G401 (cell line): ENCODE measurements at regions not wholly inside any gene's neighbourhood (a gene's known extent, or its start where the extent isn't known, plus 50 kb on each side); places are given as distances from the start of the nearest gene placed in this dataset.
A peak's percentile ranks its signal among the peaks of the same experiment; 100 is the strongest.

Experiments used
- DNase-seq: peaks from one replicate; pipeline ENCODE4 v3.0.0-alpha.2; 2015; ENCODE audit warnings: low spot score
- in situ Hi-C: cut with HindIII; loops from 2 replicates; pipeline ENCODE4 v1.10.0; 2016; ENCODE audit warnings: low sequenced_read_pairs, mixed read lengths

DNA sequence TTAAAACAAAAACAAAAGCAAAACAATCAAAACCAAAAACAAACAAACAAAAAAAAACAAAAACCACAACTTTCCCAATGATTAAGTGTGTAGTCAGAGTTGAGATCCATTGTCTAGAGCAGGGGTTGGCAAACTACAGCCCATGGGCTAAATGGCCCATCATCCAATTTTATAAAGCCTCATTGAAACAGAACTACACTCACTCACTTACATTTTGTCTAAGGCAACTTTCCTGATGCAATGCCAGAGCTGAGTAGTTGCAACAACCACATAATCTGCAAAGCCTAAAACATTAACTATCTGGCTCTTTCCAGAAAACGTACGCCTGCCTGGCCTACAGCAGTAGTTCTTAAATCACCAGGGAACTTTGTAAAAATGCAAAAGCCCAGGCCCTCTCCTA, 124.1 kb downstream of the SOX9 start:
- in situ Hi-C loops, result no loop called here
- DNase-seq, result no peak

DNA sequence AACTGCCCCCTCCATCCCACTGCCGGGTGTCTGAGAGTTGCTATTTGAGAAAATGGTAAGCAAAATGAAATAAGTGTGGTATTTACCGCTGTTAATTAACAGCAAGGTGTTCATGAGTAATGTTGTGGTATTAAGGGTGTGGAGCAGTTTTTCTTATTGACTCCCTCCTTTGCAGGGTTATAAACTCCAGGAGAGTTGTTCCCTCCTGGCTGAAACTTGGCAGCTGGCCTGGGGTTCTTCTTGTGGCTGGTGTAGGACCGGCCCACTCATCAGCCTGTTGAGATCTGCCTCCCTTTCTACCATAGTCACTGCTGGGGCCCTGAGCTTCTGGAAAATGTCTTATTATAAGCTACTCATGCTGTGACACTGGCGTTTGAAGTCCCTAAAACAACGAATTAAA, 128.6 kb downstream of the SOX9 start:
- in situ Hi-C loops, result no loop called here
- DNase-seq, result no peak

DNA sequence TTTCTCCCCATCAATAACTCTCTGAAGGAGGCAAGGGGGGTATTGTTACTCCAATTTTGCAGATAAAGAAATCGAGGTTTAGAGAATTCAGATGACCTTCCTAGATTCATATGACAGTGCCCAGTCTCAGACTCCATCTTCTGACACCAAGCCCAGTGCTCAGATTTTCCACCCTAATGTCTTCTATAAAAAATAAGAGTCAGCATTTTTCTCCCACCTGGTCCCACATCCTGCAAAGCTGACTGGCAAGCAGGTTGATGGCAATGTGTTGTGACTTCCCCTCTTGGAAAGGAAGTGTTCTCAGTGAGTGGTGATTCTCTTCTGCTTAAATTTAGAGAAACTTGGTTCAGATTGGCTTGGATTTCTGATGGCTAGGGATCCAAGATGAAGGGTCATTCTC, 129.4 kb downstream of the SOX9 start:
- no peak for DNase-seq
- in situ Hi-C loops, result no loop called here

DNA sequence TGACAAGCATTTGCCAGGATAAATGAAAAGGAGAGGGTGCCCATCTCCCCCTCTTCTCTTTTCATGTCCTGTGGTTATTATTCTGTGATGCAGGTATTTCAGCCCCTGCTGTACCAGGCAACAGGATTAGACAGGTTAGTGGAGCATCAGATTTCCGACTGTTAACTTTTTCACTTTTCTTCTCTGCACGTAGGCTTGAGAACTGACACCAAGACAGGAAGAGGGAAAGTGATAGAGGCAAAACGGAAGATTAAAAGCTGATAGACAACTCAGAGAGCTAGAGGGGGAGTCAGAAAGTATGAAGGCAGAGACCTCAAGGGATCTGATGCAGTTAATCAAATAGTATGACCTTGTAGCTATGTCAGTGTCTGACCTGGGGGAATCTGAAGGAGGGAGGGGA, 132.8 kb downstream of the SOX9 start:
- in situ Hi-C loops, result no loop called here
- DNase-seq, result no peak

DNA sequence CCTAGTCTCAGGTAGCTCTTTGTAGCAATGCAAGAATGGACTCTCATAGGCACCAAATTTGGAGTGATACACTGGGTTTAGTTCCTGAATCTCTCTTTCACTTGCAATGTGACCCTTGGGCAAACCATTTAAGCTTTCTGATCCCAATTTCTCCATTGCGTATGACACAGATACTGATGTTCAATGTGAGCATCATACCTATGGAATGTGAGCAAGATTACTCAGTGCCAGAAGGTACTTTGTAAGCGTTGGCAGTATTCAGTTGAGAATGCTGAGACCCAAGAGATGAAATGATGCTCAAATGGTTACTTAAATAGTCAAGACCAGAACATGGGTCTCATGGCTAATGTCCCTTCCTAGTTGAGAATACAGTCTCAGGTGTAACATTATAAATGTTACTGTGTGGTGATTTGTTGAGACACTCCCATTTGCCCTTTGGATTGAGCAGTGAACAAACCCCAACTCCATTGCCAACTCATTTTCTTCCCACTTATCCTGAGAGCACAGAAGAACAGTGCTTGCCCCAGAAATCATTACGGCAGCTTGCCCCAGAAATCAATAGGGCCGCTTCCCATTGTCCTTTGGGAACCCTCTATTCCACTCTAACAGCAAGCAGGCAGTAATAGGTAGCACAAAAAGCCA, 134.1 kb downstream of the SOX9 start:
- in situ Hi-C loops, result no loop called here
- no peak for DNase-seq

DNA sequence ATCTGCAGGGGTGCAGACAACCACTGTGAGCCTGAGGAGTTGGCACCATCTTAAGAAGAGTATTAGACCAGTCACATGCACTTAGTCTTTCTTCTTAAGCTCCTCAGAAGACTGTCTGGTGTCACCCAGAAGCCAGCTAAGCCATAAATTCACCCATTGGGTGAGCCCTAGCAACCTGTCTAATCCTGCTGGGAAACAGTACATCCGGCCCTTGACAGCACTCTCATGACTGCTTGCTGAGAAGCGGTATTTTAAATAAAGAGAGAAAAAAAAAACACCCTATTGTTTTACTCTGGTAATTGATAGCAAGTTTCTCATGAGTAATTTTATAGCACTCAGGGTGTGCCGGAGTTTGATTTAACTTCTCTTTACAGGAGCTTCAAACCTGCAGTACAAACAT, 134.7 kb downstream of the SOX9 start:
- DNase-seq, result no peak
- in situ Hi-C loops, result no loop called here

DNA sequence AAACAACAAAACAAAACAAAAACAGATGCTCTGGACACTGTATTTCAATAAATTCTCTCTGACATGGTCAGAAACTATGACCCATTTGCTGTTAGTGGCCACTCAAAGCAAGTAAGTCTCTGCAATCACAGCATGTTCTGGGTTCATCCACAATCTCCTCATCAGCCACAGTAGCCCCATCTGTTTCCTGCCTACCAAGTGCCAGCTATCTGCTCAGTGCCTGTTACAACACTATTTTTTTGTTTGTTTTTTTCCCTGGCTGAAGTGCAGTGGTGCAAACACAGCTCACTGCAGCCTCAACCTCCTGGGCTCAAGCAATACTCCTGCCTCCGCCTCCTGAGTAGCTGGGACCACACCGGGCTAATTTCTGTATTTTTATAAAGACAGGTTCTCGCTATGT, 137.9 kb downstream of the SOX9 start:
- in situ Hi-C loops, result no loop called here
- peak; percentile 73 for DNase-seq

DNA sequence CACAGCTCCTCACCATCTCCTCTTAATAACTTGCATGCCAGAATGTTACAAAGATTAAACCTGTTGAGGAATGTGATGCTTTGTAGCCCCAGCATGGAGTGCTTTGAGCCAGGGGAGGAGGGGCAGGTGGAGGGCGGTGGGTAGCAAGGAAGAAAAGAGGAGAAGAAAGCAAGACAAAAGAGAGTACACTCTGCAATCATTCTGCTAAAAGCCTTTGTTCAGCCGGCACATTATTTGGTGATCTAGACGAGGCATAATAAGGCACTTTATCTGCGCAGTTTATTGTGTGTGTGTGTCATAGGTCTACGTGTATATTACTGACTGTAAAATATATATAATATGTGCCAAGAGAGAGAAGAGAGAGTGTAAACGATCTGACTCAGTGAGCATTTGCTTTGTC, 139.1 kb downstream of the SOX9 start:
- in situ Hi-C loops, result no loop called here

DNA sequence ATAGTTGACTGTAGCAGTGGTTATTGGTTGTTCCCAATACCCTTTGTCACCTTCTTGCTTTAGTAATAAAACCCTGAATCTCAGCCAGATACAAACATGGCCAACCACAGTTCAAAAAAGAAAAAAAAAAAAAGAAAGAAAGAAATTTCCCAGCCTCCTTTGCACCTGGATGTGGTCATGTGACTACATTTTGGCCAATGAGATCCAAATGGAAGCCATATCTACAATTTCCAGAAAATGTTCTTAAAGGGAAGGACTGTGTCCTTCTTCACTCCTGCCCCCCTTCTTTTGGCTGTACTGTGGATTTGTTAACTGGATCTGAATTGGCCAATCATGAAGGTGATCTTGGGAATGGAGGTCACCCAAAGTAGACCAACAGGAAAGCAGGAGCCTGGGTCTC, 141.9 kb downstream of the SOX9 start:
- in situ Hi-C loops, result no loop called here
- DNase-seq, result no peak

More for the DNA sequence above, 139.1 kb downstream of the SOX9 start:
- no peak for DNase-seq

DNA sequence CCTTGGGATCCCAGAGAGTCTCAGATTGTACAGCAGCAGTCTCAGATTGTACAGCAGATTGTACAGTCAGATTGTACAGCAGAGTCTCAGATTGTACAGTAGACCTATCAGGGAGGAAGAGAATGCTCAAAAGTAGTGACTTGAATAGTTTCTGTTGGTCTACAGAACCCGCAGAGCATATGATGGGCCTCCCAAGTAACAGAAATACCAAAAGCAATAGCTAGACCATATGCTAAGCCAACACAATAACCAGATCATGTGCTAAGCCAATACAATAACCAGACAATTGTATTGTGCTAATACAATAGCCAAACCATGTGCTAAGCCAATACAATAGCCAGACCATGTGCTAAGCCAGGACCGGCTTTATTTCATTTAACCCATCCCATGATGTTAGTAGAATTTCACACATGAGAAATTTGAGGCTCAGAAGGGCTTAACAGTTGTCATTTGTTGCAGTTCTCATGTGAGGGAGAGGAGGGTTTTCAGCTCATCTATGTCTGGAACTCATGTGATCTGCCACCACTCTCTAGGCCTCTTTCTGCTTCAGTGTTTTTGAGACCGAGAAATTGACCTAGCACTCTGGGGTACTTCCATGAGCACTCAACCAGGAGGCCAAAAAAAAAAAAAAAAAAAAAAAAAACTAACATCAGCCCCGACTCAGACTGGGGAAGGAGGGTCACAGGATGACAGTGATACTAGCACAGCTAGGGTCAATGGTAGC, 144.0 kb downstream of the SOX9 start:
- no peak for DNase-seq
- in situ Hi-C loops, result no loop called here

DNA sequence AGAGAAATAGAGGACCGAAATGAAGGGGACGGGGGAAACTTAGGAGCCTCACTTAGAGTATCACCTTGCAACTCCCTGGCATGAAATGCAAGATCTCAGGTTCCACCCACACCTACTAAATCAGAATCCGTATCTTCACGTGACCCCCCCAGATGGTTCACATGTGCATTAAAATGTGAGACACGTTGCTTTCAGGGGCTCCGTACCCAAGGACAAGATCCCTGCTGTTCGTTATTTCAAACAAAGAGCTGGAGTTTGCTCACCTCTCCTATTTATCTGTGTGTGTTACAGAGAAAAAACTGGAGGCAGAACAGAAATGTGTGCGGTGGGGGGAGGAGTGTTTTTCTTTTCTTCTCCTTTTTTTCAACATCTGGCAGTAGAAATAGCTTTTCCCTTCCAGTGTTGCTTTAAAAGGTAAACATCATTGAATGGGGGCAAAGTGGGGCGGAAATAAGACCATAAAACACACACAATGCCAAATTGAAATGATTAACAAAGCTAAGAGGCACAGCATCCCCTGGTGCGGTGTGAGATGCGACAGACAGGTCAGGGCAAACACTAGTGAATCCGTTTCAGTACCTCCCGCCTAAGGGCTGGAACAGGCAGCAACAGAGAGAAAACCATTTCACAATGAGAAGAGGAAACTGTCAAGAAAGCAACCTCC, 145.4 kb downstream of the SOX9 start:
- in situ Hi-C loops, result no loop called here
- no peak for DNase-seq

DNA sequence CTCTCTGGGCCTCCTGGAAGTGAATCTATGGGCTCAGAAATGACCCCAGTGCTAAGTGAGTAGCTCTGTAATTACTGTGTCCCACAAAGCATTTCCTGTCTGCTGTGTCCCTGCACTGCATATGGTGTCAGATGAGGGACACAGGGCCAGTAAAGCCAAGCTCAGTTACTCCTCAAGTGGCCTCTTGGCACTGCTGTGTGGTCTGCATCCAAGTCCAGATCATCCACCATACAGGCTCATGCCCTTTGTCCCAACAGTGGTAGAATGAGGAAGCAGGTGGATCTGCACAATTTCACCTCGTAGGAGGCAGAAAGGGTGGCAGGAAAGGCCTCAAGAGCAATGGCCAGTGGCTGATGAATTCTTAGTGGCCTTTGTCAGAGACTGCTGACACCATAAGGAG, 146.8 kb downstream of the SOX9 start:
- in situ Hi-C loops, result no loop called here
- no peak for DNase-seq

DNA sequence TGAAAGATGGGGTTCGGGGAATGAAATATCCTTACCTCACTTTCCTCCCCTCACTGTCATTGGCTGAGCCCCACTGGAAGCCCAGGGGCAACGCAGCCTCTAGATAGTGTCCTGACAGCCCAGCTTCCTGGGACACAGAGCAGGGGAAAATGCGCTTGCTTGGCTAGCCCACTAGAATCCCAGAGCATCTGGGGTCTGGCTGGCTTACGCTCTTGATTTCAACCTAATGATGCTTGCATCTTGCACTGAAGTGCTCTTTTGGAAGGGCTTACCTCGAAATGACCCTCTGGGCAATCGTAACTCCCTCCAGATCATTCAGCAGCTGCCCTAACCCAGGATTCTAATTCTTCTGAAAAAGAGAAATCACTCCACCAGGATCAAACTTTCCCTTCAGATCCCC, 147.6 kb downstream of the SOX9 start:
- in situ Hi-C loops, result no loop called here
- no peak for DNase-seq

DNA sequence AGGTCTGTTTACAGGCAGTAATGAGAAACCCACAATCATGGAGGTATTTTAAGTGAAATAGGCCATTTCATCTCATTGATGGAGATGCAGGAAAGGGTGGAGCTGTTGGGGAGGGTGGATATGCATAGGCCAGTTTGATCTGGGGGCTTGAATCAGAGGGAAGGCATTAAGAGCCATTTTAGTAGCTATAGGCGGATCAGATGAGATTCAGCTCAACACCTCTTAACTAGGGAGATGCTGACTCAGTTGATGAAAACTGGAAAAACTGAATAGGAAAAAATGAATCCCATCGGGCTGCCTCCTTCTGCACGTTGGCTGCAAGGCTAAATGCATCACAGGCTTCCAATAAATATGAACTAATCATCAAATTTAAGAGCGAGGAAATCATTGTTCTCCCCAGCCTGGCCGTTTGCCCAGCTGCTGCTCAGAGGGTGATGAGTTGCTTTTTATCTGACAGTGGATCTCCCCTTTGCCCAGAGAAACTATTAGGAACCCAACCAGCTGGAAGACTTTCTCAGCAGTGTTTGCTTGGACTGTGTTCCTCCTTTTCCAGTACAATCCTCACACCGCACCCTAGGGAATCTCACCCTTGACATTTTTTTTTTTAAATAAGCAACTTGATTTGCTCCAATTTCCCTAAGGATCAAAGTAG, 149.6 kb downstream of the SOX9 start:
- no peak for DNase-seq
- in situ Hi-C loops, result no loop called here

DNA sequence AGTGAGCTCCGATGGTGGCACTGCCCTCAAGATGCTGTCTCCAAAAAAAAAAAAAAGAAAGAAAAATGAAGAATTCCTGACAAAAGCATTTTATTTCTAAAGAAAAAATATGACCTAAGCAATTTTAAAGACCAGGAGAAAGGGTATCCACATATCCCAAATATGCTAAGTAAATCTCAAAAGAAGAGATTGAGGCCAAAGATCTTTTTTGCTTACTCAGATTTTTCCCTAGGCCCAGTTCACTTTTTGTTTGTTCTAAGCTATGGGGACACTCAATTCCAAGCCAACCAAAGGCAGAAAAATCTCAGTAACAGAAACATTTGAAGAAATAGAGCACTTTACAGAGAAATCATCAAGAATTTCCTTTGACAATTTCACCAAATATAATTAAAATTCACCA, 150.8 kb downstream of the SOX9 start:
- in situ Hi-C loops, result no loop called here
- DNase-seq, result no peak

DNA sequence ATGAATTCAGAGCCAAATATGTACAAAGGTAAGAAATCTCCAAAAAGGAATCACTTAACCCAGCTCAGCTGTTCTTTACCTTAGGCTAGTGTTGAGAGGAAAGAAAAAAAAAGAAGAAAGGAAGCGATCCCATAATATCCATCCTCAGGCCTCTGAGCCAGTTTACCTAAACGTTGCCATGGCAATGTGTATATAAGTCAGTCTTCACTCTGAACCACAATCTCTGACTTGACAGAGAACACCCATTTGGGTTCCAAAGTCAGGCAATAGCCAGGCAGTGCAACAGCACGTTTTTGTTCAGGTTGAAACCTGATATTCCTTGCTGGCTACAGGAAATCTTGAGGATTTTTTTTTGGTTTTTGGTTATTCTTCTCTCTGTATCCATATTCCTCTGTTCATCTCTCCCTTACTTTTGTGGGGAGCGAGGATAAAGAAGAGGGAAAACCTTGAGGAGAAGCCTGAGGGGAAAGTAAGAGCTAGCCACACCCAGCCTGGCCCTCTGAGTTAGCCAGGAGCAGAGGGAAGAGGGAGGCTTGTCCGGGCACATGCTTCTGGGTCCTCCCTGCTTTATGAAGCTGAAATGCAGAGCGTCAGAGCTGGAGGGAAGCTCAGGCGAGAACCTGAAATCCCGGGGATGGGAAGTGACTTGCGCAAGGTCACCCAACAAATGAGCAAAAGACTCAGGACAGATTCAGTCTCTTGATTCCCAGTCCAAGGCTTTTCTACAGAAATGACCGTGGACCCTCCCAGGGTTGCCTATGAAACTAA, 152.7 kb downstream of the SOX9 start:
- in situ Hi-C loops, result no loop called here
- DNase-seq, result no peak

DNA sequence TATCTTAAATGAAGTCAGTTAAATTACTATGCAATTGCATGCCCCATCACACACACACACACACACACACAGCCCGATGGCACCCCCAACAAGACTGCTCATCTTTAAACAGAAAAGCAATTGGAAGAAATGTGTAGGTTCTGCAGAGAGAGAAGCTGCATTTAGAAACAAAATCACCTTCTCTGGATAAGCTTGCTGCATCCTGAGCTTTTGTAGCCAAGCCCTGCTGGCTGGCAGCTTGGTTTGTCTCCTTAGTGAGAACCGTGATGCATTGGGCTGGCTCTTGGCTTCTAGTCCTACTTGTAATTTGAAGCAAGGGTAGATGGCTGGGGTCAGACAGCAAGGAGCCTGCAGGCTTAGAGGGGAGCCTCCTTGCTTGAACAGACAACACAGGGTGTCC, 153.8 kb downstream of the SOX9 start:
- no peak for DNase-seq
- in situ Hi-C loops, result no loop called here

DNA sequence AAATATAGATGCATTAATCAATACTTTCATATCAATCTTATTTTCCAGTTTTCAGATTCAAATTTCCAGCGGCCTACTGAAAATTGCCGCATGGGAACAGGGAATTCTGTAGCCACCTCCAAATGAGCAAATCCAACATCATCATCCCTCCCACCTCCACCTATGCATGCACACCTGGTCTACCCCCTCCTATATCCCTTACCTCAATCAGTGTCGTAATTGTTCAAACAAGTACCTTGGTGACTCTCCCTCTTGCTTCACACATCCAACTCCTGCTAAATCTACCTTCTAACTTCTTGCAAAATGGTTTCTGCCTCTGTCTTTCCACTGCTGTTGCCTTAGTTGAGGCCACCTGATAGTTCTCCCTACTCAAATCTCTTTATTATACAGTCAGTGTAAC, 160.1 kb downstream of the SOX9 start:
- no peak for DNase-seq
- in situ Hi-C loops, result no loop called here

DNA sequence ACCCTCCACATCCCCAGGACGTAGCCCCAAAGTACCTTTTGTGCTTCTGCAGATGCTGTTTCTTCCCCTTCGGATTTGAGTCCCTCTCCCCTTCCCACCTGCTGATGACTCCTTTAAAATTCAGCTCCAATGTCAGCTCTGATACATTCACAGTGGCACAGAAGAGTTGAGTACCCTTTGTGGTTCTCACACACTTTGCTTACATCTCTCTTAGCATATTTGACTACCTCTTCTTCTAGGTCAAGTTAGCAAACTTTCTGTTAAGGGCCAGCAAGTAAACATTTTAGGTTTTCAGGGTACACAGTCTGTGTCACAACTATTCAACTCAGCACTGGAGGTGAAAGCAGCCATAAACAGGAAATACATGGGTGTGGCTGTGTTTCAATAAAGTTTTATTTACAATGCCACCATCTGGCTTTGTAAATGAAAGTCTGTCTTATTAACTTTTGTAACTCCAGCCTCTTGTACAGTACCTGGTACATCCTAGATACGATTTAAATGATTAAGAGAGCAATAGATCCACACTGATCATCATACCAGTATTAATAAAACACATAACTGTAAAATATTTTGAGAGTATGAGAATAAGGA, 161.7 kb downstream of the SOX9 start:
- in situ Hi-C loops, result no loop called here
- no peak for DNase-seq
